ENCODE measurements at regions not wholly inside any gene's neighbourhood (a gene's known extent, or its start where the extent isn't known, plus 50 kb on each side); places are given as distances from the start of the nearest gene placed in this dataset.

GRCh38 chr2:6482256-6482655, 383.5 kb downstream of the CMPK2 start:
- Histone ChIP-seq H3K9me3 (ENCODE audit: insufficient read depth in 2 of 2, low read depth in 1 of 2, low read length in 1 of 2) (peaks cover 0 to 7% of the 10 kb centered on the region in 2 experiments; a peak in 1 of 4 replicates), H3K27ac (ENCODE audit: low read depth, low read length) (no peak overlapping the region), H2BK12ac (ENCODE audit: low read depth, low read length) (no peak overlapping the region), H2BK15ac (ENCODE audit: low read length) (no peak overlapping the region), H4K8ac (ENCODE audit: extremely low read depth, insufficient read depth, low read length) (no peak overlapping the region), H3K4me1 (replicated peaks in 1 of 4; ENCODE audit: control insufficient read depth in 3 of 4, insufficient read depth in 4 of 4, low read length in 3 of 4) (0 out of 7 replicates have a peak, but pooled peaks cover 0 to 2% (median 0%) of the 10 kb centered on the region in 4 experiments), H2BK20ac (ENCODE audit: low read length) (no peak overlapping the region), H4K91ac (replicated peaks; ENCODE audit: insufficient read length, low read length) (no peak overlapping the region), H3K18ac (ENCODE audit: extremely low read depth, low read length) (no peak overlapping the region), H2AFZ (ENCODE audit: low read length) (no peak overlapping the region), H3K56ac (replicated peaks; ENCODE audit: insufficient read length, low read depth, low read length) (no peak overlapping the region), H4K5ac (ENCODE audit: insufficient read length, low read depth, low read length) (no peak overlapping the region), H3K4me2 (ENCODE audit: insufficient read depth in 1 of 2, low read depth in 2 of 2, low read length in 2 of 2) (no peak overlapping the region), H3K23me2 (ENCODE audit: low read depth, low read length) (no peaks in the 10 kb centered on the region), H4K20me1 (replicated peaks in 1 of 2; ENCODE audit: control insufficient read depth in 1 of 2, insufficient read depth in 2 of 2, low read length in 2 of 2) (no peaks in the 10 kb centered on the region), H3K4me3 (ENCODE audit: extremely low read depth in 1 of 4, insufficient read depth in 2 of 4, low read depth in 3 of 4, low read length in 4 of 4) (no peak overlapping the region), H3K36me3 (ENCODE audit: control insufficient read depth in 2 of 4, insufficient read depth in 4 of 4, low read length in 3 of 4) (no peaks in the 10 kb centered on the region), H3K79me2 (ENCODE audit: control insufficient read depth in 1 of 2, insufficient read depth in 2 of 2, low read length in 2 of 2) (no peaks in the 10 kb centered on the region), H2BK120ac (replicated peaks; ENCODE audit: low read depth, low read length) (no peak overlapping the region), H3K27me3 (replicated peaks in 1 of 4; ENCODE audit: control insufficient read depth in 3 of 4, extremely low read depth in 1 of 4, insufficient read depth in 3 of 4, low read length in 3 of 4) (peaks cover 0 to 2% (median 0%) of the 10 kb centered on the region in 4 experiments; a peak in 1 of 7 replicates), H3K4ac (replicated peaks; ENCODE audit: insufficient read length, low read depth, low read length) (no peak overlapping the region), H2AK5ac (ENCODE audit: low read depth, low read length) (no peak overlapping the region), H3K79me1 (ENCODE audit: low read depth, low read length) (no peaks in the 10 kb centered on the region), H3K9ac (replicated peaks in 1 of 4; ENCODE audit: extremely low read depth in 1 of 4, low read depth in 3 of 4, low read length in 3 of 4) (no peak overlapping the region), H3K23ac (ENCODE audit: insufficient read length) (no peak overlapping the region), H3K14ac (ENCODE audit: insufficient read length) (no peak overlapping the region), H2BK5ac (ENCODE audit: low read depth, low read length) (no peak overlapping the region)
- POLR2A ChIA-PET (ENCODE audit: partially characterized antibody), result no interaction called here
- DNase-seq (ENCODE audit: low read depth in 1 of 2, low spot score in 2 of 2), result no peak
- FAIRE-seq, result no peak
- WGBS, 2 experiments (ENCODE audit: extremely low coverage in 1 of 2, insufficient coverage in 1 of 2, insufficient read length in 1 of 2, insufficient replicate concordance in 2 of 2, low coverage in 1 of 2, low lambda C conversion rate in 2 of 2, missing lambda C conversion rate in 1 of 2), result 96% methylated on average over 4 of the region's 4 CpGs; no CpG with 5 or more reads in 1 of the 2 experiments
- CTCF ChIA-PET (ENCODE audit: partially characterized antibody), result interaction anchor here (0.9 kb wide), 1 partner anchor 291 kb away, joined by 3 read pairs; no protein-coding TSS in a partner anchor
- TF ChIP-seq BCL11A (IDR thresholded peaks at IDR 0.05; ENCODE audit: low read depth in 2 of 2, low read length in 2 of 2) (no peak), CHD2 (IDR thresholded peaks at IDR 0.05; ENCODE audit: low read length) (no peak), SIX5 (IDR thresholded peaks at IDR 0.05; ENCODE audit: low read depth, low read length) (no peak), EZH2 (IDR thresholded peaks at IDR 0.05; ENCODE audit: low read depth, low read length, severe bottlenecking) (no peak), CEBPB (IDR thresholded peaks at IDR 0.05; ENCODE audit: low read depth, low read length) (no peak), NANOG (IDR thresholded peaks at IDR 0.05; ENCODE audit: insufficient read depth, low read depth, low read length, poor library complexity, severe bottlenecking) (no peak)

Measured in H1 (cell line).